Hepatocyte (in vitro differentiated cells): ENCODE measurements at regions not wholly inside any gene's neighbourhood (a gene's known extent, or its start where the extent isn't known, plus 50 kb on each side); places are given as distances from the start of the nearest gene placed in this dataset.
"Not testable (repeated sequence)": the region's sequence is repeated elsewhere in the genome, so short reads cannot be mapped to it uniquely, and the experiment has no call there.

Source experiments
- DNase-seq: peaks from one replicate; pipeline ENCODE4 v3.0.0-alpha.2; 2016; ENCODE audit warnings: low spot score
- H2AFZ ChIP-seq: fragments of 200-600 bp; sonication (generic); 2 replicates; pipeline ENCODE4 v1.6.0; 2016; ENCODE audit warnings: antibody characterized with exemption, mild to moderate bottlenecking
- H3K27ac ChIP-seq: fragments of 200-600 bp; sonication (generic); 2 replicates; pipeline ENCODE4 v1.5.1; 2016; ENCODE audit warnings: mild to moderate bottlenecking
- H3K27me3 ChIP-seq: fragments of 200-600 bp; sonication (generic); 2 replicates; pipeline ENCODE4 v1.6.1; 2016
- H3K36me3 ChIP-seq: fragments of 200-600 bp; sonication (generic); replicated peaks from 2 replicates; pipeline ENCODE4 v1.5.1; 2016; ENCODE audit warnings: low read depth; ENCODE audit not compliant: insufficient read depth
- H3K4me1 ChIP-seq: fragments of 200-600 bp; sonication (generic); 2 replicates; pipeline ENCODE4 v1.5.1; 2016; ENCODE audit warnings: mild to moderate bottlenecking, moderate library complexity; ENCODE audit not compliant: insufficient read depth
- H3K4me2 ChIP-seq: fragments of 200-600 bp; sonication (generic); 2 replicates; pipeline ENCODE4 v1.6.0; 2016
- H3K4me3 ChIP-seq: fragments of 200-600 bp; sonication (generic); 2 replicates; pipeline ENCODE4 v1.5.1; 2016; ENCODE audit warnings: mild to moderate bottlenecking
- H3K79me2 ChIP-seq: fragments of 200-600 bp; sonication (generic); 2 replicates; pipeline ENCODE4 v1.6.0; 2017; ENCODE audit warnings: mild to moderate bottlenecking
- H3K9me2 ChIP-seq: fragments of 200-600 bp; sonication (generic); replicated peaks from 2 replicates; pipeline ENCODE4 v1.6.0; 2017; ENCODE audit warnings: mild to moderate bottlenecking; ENCODE audit not compliant: insufficient read depth
- H3K9me3 ChIP-seq: fragments of 200-600 bp; sonication (generic); 2 replicates; pipeline ENCODE4 v1.5.1; 2016; ENCODE audit warnings: low read depth, mild to moderate bottlenecking
- H4K20me1 ChIP-seq: fragments of 200-600 bp; sonication (generic); 2 replicates; pipeline ENCODE4 v1.6.0; 2016; ENCODE audit warnings: mild to moderate bottlenecking; ENCODE audit not compliant: insufficient read depth, poor library complexity, severe bottlenecking
- CTCF ChIP-seq: fragments of 200-600 bp; sonication (generic); IDR thresholded peaks from 2 replicates; pipeline ENCODE4 v1.5.1; 2016; ENCODE audit warnings: antibody characterized with exemption, mild to moderate bottlenecking; ENCODE audit not compliant: poor library complexity
- EZH2 ChIP-seq: fragments of 200-600 bp; sonication (generic); IDR thresholded peaks from 2 replicates; pipeline ENCODE4 v1.6.1; 2016; ENCODE audit warnings: antibody characterized with exemption, mild to moderate bottlenecking, borderline replicate concordance
- EZH2phosphoT487 ChIP-seq: fragments of 200-600 bp; sonication (generic); IDR thresholded peaks from one replicate; pipeline ENCODE4 v1.6.1; 2018; ENCODE audit warnings: antibody characterized with exemption, mild to moderate bottlenecking, low read depth, moderate library complexity; ENCODE audit not compliant: unreplicated experiment, severe bottlenecking
- WGBS: methylation state at CpG from one replicate; pipeline ENCODE4 v1.1.6; 2016; ENCODE audit warnings: low lambda C conversion rate; ENCODE audit errors: missing lambda C conversion rate; 5-methylcytosine and 5-hydroxymethylcytosine counted together

GRCh38 chr2:163906410-163906809 lies 170.6 kb upstream of the FIGN start:
- Histone ChIP-seq H3K27me3 (no peaks in the 10 kb centered on the region), H3K4me2 (no peak overlapping the region), H3K36me3 (no peaks in the 10 kb centered on the region), H2AFZ (no peak overlapping the region), H3K4me3 (no peak overlapping the region), H3K79me2 (no peaks in the 10 kb centered on the region), H3K9me2 (no peaks in the 10 kb centered on the region), H3K27ac (no peak overlapping the region), H3K9me3 (no peaks in the 10 kb centered on the region), H4K20me1 (no peaks in the 10 kb centered on the region), H3K4me1 (no peaks in the 10 kb centered on the region)
- TF ChIP-seq EZH2phosphoT487 (no peak), CTCF (no peak), EZH2 (no peak)
- no peak for DNase-seq
- WGBS = 88% methylated on average over 1 of the region's 1 CpG

- Histone ChIP-seq H3K4me2 (no peak overlapping the region), H3K9me2 (no peaks in the 10 kb centered on the region), H3K27ac (no peak overlapping the region), H3K9me3 (peaks cover 5% of the 10 kb centered on the region), H3K4me1 (no peaks in the 10 kb centered on the region), H3K79me2 (no peaks in the 10 kb centered on the region), H2AFZ (no peak overlapping the region), H4K20me1 (no peaks in the 10 kb centered on the region), H3K36me3 (no peaks in the 10 kb centered on the region), H3K4me3 (no peak overlapping the region), H3K27me3 (no peaks in the 10 kb centered on the region)
- no peak for TF ChIP-seq EZH2phosphoT487
- TF ChIP-seq EZH2 = no peak
- TF ChIP-seq CTCF = no peak
- DNase-seq = no peak
- WGBS = 96% methylated on average over 2 of the region's 2 CpGs
Measured at GRCh38 chr2:163897799-163898198, 162.0 kb upstream of the FIGN start.

GRCh38 chr2:163893444-163893843 lies 157.6 kb upstream of the FIGN start:
- not testable (repeated sequence) for H3K79me2 ChIP-seq, H3K27me3 ChIP-seq, H3K4me1 ChIP-seq, H3K27ac ChIP-seq, H3K4me2 ChIP-seq, H2AFZ ChIP-seq, H3K36me3 ChIP-seq, H3K9me3 ChIP-seq, DNase-seq, H3K4me3 ChIP-seq, H3K9me2 ChIP-seq, H4K20me1 ChIP-seq
- 0% methylated on average over 1 of the region's 1 CpG for WGBS

GRCh38 chr2:163888591-163888990 lies 152.8 kb upstream of the FIGN start:
- Histone ChIP-seq H3K79me2 (no peaks in the 10 kb centered on the region), H3K36me3 (no peaks in the 10 kb centered on the region), H3K27ac (no peak overlapping the region), H3K27me3 (no peaks in the 10 kb centered on the region), H3K4me3 (no peak overlapping the region), H3K4me1 (no peaks in the 10 kb centered on the region), H3K9me2 (no peaks in the 10 kb centered on the region), H4K20me1 (no peaks in the 10 kb centered on the region), H3K9me3 (no peaks in the 10 kb centered on the region), H2AFZ (no peak overlapping the region), H3K4me2 (no peak overlapping the region)
- 86% methylated on average over 4 of the region's 4 CpGs for WGBS
- TF ChIP-seq EZH2phosphoT487 (no peak), EZH2 (no peak), CTCF (no peak)
- DNase-seq = no peak
